BLaER1 treated with 17β-estradiol and CSF1 and Interleukin-3, amounts not matched to agents 10 nM and 100 nM (cell line): ENCODE measurements at regions not wholly inside any gene's neighbourhood (a gene's known extent, or its start where the extent isn't known, plus 50 kb on each side); places are given as distances from the start of the nearest gene placed in this dataset.

Experiments
- H3K27ac ChIP-seq, 11 experiments: shearing (Covaris generic); formaldehyde crosslinking; 2 replicates each; pipeline ENCODE4 v1.8.1; 2022
- H3K27me3 ChIP-seq, 11 experiments: shearing (Covaris generic); formaldehyde crosslinking; 2 replicates each; pipeline ENCODE4 v1.8.1; 2022
- H3K36me3 ChIP-seq, 11 experiments: shearing (Covaris generic); formaldehyde crosslinking; 2 replicates each; pipeline ENCODE4 v1.8.1; 2022
- H3K4me1 ChIP-seq, 10 experiments: shearing (Covaris generic); formaldehyde crosslinking; 2 replicates each; pipeline ENCODE4 v1.8.1; 2022
- H3K4me2 ChIP-seq, 11 experiments: shearing (Covaris generic); formaldehyde crosslinking; 2 replicates each; pipeline ENCODE4 v1.8.1; 2022
- H3K4me3 ChIP-seq, 10 experiments: shearing (Covaris generic); formaldehyde crosslinking; 2 replicates each; pipeline ENCODE4 v1.8.1; 2022
- H3K9ac ChIP-seq, 11 experiments: shearing (Covaris generic); formaldehyde crosslinking; 2 replicates each; pipeline ENCODE4 v1.8.1; 2022
- H3K9me3 ChIP-seq, 11 experiments: shearing (Covaris generic); formaldehyde crosslinking; replicated peaks in 1 of 11; 2 replicates each; pipeline ENCODE4 v1.8.1; 2022
- H4K20me1 ChIP-seq, 11 experiments: shearing (Covaris generic); formaldehyde crosslinking; 2 replicates each; pipeline ENCODE4 v1.8.1; 2022
- Cebpa-rat ChIP-seq, 11 experiments: shearing (Covaris generic); IDR thresholded peaks; 2 replicates each; pipeline ENCODE4 v1.8.1; 2022

GRCh38 chr14:101215927-101216326, 312.4 kb upstream of the RTL1 start:
- H3K27me3 ChIP-seq = no peaks in the 10 kb centered on the region
- TF ChIP-seq Cebpa-rat (IDR thresholded peaks at IDR 0.05) = no peak
- H3K4me2 ChIP-seq = no peak overlapping the region

GRCh38 chr14:101216366-101217079, 313.0 kb upstream of the RTL1 start:
- no peak for TF ChIP-seq Cebpa-rat (IDR thresholded peaks at IDR 0.05)
- Histone ChIP-seq H3K4me3 (no peak overlapping the region), H3K9me3 (peaks cover 31 to 49% (median 41%) of the 10 kb centered on the region in 11 experiments), H3K36me3 (no peaks in the 10 kb centered on the region), H3K9ac (no peak overlapping the region), H3K4me1 (peaks cover 0 to 24% (median 16%) of the 10 kb centered on the region in 10 experiments; a peak in 13 of 20 replicates), H3K4me2 (no peak overlapping the region), H3K27ac (no peak overlapping the region), H4K20me1 (no peaks in the 10 kb centered on the region), H3K27me3 (no peaks in the 10 kb centered on the region)

More at GRCh38 chr14:101215927-101216326, 312.4 kb upstream of the RTL1 start:
- Histone ChIP-seq H4K20me1 (no peaks in the 10 kb centered on the region), H3K36me3 (no peaks in the 10 kb centered on the region), H3K4me3 (no peak overlapping the region), H3K27ac (no peak overlapping the region), H3K4me1 (peaks cover 0 to 18% (median 14%) of the 10 kb centered on the region in 10 experiments; a peak in 13 of 20 replicates), H3K9ac (no peak overlapping the region), H3K9me3 (peaks cover 34 to 49% (median 41%) of the 10 kb centered on the region in 11 experiments)

- H3K4me3 ChIP-seq = no peak overlapping the region
- H3K4me2 ChIP-seq = no peak overlapping the region
- no peaks in the 10 kb centered on the region for H3K27me3 ChIP-seq
- no peak overlapping the region for H3K27ac ChIP-seq
- H3K4me1 ChIP-seq = peaks cover 0 to 26% (median 16%) of the 10 kb centered on the region in 10 experiments; a peak in 13 of 20 replicates
- peaks cover 25 to 44% (median 38%) of the 10 kb centered on the region in 11 experiments for H3K9me3 ChIP-seq
- H3K36me3 ChIP-seq = no peaks in the 10 kb centered on the region
- H3K9ac ChIP-seq = no peak overlapping the region
- TF ChIP-seq Cebpa-rat (IDR thresholded peaks at IDR 0.05) = no peak
- H4K20me1 ChIP-seq = no peaks in the 10 kb centered on the region
These were observed 313.6 kb upstream of the RTL1 start for GRCh38 chr14:101217080-101217463.

GRCh38 chr14:101217616-101218371, 314.3 kb upstream of the RTL1 start:
- no peak for TF ChIP-seq Cebpa-rat (IDR thresholded peaks at IDR 0.05)
- H3K36me3 ChIP-seq = no peaks in the 10 kb centered on the region
- no peak overlapping the region for H3K4me3 ChIP-seq
- H3K27ac ChIP-seq = no peak overlapping the region
- peaks cover 0 to 31% (median 16%) of the 10 kb centered on the region in 10 experiments; a peak in 13 of 20 replicates for H3K4me1 ChIP-seq
- no peaks in the 10 kb centered on the region for H3K27me3 ChIP-seq
- H4K20me1 ChIP-seq = no peaks in the 10 kb centered on the region
- H3K9me3 ChIP-seq = peaks cover 18 to 37% (median 31%) of the 10 kb centered on the region in 11 experiments
- H3K9ac ChIP-seq = no peak overlapping the region
- no peak overlapping the region for H3K4me2 ChIP-seq

- 0 out of 22 replicates have a peak overlapping the region, but pooled peaks of 1 of the 11 experiments have one; percentile 18 for H3K9ac ChIP-seq
- no peak overlapping the region for H3K27ac ChIP-seq
- no peaks in the 10 kb centered on the region for H3K36me3 ChIP-seq
- no peaks in the 10 kb centered on the region for H4K20me1 ChIP-seq
- H3K9me3 ChIP-seq = peaks cover 0 to 15% (median 8%) of the 10 kb centered on the region in 11 experiments; a peak in 14 of 22 replicates
- TF ChIP-seq Cebpa-rat (IDR thresholded peaks at IDR 0.05) = no peak
- H3K4me2 ChIP-seq = peak overlapping the region in 8 of 11 experiments; percentile 1 to 64 (median 40); a peak in 12 of 22 replicates
- H3K4me1 ChIP-seq = peaks cover 0 to 44% (median 22%) of the 10 kb centered on the region in 10 experiments; a peak in 17 of 20 replicates
- no peak overlapping the region for H3K4me3 ChIP-seq
- H3K27me3 ChIP-seq = no peaks in the 10 kb centered on the region
These were observed 316.6 kb upstream of the RTL1 start for GRCh38 chr14:101219896-101220703.

- Histone ChIP-seq H3K27me3 (no peaks in the 10 kb centered on the region), H3K4me3 (no peak overlapping the region), H3K9ac (no peak overlapping the region), H3K27ac (no peak overlapping the region), H3K4me2 (peak overlapping the region in 7 of 11 experiments; percentile 2 to 50 (median 12); a peak in 8 of 22 replicates), H3K36me3 (no peaks in the 10 kb centered on the region), H3K9me3 (peaks cover 0 to 7% (median 0%) of the 10 kb centered on the region in 11 experiments; a peak in 2 of 22 replicates), H3K4me1 (peaks cover 8 to 53% (median 32%) of the 10 kb centered on the region in 10 experiments), H4K20me1 (no peaks in the 10 kb centered on the region)
- no peak for TF ChIP-seq Cebpa-rat (IDR thresholded peaks at IDR 0.05)
These were observed 317.5 kb upstream of the RTL1 start for GRCh38 chr14:101220921-101221510.

GRCh38 chr14:101221549-101222160, 318.1 kb upstream of the RTL1 start:
- TF ChIP-seq Cebpa-rat (IDR thresholded peaks at IDR 0.05) = no peak
- peak overlapping the region in 5 of 11 experiments; percentile 10 to 50 (median 15); a peak in 5 of 22 replicates for H3K4me2 ChIP-seq
- peaks cover 0 to 7% (median 0%) of the 10 kb centered on the region in 11 experiments; a peak in 1 of 22 replicates for H3K9me3 ChIP-seq
- H4K20me1 ChIP-seq = no peaks in the 10 kb centered on the region
- peaks cover 14 to 59% (median 38%) of the 10 kb centered on the region in 10 experiments for H3K4me1 ChIP-seq
- H3K27me3 ChIP-seq = no peaks in the 10 kb centered on the region
- no peak overlapping the region for H3K27ac ChIP-seq
- H3K36me3 ChIP-seq = no peaks in the 10 kb centered on the region
- no peak overlapping the region for H3K4me3 ChIP-seq
- no peak overlapping the region for H3K9ac ChIP-seq
